NCI-H2196 treated with DMSO at 0.1 percent for 48 hours (cell line): ENCODE measurements at regions not wholly inside any gene's neighbourhood (a gene's known extent, or its start where the extent isn't known, plus 50 kb on each side); places are given as distances from the start of the nearest gene placed in this dataset.
"Not testable (repeated sequence)": the region's sequence is repeated elsewhere in the genome, so short reads cannot be mapped to it uniquely, and the experiment has no call there.

Experiments used
- DNase-seq: peaks from one replicate; lab custom pipeline; 2025; ENCODE audit not compliant: unreplicated experiment; lab: John Stamatoyannopoulos, UW

- no peak for DNase-seq
Measured at GRCh38 chr14:94850309-94851211, 80.6 kb upstream of the GSC start.

- DNase-seq, result no peak
Measured at GRCh38 chr14:94844593-94845152, 74.8 kb upstream of the GSC start.

GRCh38 chr14:94840467-94840866, 70.6 kb upstream of the GSC start:
- DNase-seq, result no peak

- DNase-seq, result no peak
Measured at GRCh38 chr14:94839348-94839747, 69.4 kb upstream of the GSC start.

GRCh38 chr14:94836849-94837248, 66.9 kb upstream of the GSC start:
- DNase-seq, result no peak

GRCh38 chr14:94833633-94834032, 63.7 kb upstream of the GSC start:
- no peak for DNase-seq

- DNase-seq, result no peak
Measured at GRCh38 chr14:94831085-94831484, 61.2 kb upstream of the GSC start.

GRCh38 chr14:94827711-94828447, 58.0 kb upstream of the GSC start:
- DNase-seq, result no peak

- DNase-seq, result no peak
Measured at GRCh38 chr14:94826774-94827173, 56.9 kb upstream of the GSC start.

- no peak for DNase-seq
Measured at GRCh38 chr14:94823556-94824341, 53.8 kb upstream of the GSC start.

GRCh38 chr14:94821705-94822104, 51.8 kb upstream of the GSC start:
- DNase-seq, result no peak

- not testable (repeated sequence) for DNase-seq
Measured at GRCh38 chr14:94820932-94821331, 51.0 kb upstream of the GSC start.
